Embryonic facial prominence (tissue), 1 donor: ENCODE measurements at regions not wholly inside any gene's neighbourhood (a gene's known extent, or its start where the extent isn't known, plus 50 kb on each side); places are given as distances from the start of the nearest gene placed in this dataset.
"Not testable (repeated sequence)": the region's sequence is repeated elsewhere in the genome, so short reads cannot be mapped to it uniquely, and the experiment has no call there.

Experiments used
- DNase-seq: peaks from one replicate; pipeline ENCODE4 v3.0.0-alpha.2; 2016; ENCODE audit errors: extremely low spot score

DNA sequence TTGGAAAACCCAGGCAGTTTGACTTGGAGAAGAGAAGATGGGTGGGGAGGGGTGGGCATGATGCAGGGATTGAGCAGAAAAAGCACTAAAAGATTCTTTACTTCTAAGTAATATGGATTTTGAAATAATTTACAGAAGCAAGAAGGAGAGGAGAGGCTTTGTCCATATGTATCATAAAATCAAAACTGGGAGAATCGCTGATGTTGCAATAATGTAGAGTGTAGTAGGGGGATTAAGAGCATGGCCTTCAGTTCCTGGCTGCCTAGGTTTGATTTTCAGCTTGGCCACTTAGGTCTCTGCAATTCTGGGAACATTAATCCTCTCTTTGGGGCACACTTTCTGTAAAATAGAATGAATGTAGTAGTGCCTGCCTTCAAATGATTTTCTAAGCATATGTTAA is 1760.4 kb upstream of the CELF4 start:
- DNase-seq = no peak

DNA sequence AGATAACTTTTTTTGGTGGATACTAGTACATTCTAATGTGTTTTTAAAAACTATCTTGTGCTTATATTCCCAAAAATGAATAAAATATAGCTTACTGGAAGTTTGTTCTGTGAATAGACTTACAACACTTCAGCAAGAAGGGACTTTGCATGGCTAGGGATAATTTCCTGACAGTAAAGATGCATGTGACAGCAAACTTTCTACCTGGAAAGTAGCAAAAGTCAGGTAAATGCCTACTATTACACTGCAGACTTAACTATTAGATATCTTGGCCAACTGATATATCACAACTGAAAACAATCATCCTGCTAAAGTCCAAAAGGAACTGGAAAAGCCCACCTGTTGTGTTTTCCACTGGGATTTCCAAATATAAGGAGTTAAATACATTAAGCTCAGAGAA is 1753.5 kb upstream of the CELF4 start:
- DNase-seq = no peak

DNA sequence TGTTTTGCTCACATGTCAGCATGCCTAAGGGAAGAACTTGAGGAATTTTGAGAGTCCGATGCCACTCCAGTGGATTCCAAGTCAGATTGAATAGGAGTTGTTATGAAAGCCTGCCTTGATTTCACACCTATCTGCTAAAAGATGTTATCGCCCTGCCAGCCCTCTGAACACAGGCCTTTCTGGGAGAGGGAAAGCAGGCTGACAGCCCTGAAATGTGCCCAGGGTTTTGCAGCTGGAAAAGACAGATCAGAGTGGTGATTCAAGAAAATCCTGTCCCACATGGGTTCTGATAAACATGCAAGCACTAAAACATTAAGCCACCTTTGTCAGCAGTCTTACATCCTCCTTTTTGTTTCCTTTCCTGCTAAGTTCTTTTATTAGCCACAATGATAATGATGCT is 1752.9 kb upstream of the CELF4 start:
- no peak for DNase-seq

DNA sequence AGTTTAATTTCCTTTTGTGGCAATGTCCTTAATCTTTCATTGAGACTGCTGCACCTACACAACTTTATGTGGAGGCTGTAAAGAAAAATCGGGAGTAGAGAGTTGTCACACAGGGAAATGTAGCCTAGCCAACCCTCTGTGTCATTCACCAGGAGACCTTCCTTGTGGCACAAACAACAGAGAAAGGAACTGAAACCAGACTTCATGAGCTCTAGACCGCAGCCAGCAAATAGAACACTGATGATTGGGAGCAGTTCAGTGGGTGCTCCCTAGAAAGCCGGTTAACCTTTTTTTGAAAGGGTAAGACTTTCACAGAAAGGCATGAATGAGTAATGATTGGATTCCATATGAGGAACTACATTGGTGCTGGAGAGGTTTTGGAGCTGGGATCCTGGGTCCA is 1752.4 kb upstream of the CELF4 start:
- no peak for DNase-seq

DNA sequence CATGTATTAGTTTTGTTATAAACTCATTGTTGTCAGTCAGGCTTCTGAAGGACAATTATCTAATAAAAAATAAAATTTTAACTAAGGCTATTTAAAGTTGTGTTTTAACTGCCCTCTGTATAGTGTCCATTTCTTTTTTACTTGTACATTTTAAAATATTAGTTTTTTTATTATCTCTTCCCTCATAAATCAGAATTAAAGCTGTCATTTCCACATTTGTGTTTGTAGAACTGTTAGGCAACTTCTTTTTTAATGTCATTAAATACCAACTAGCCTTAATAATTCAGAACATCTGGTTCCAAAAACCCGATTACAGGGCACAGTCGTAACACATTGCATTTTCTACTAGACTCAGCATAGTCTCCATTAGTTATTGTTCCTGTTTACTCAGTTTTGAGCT is 1749.0 kb upstream of the CELF4 start:
- no peak for DNase-seq

DNA sequence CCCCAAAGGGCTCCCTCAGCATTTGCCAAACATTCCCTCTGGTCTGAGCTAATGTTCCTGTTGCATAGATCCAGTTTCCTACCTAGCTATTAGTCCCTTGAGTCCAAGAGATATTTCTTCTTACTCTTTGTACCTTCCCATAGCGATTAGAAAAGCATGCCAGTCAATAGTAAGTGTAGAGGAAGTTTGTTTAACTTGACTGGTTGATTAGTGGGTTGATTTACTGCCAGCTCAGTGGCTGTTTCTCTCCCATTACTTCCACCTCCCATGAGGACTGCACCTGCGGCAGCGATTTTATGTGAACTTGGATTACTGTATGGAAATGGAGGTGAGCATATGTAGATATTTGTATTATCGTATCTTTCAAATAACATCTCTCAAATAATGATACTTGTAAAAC is 1748.4 kb upstream of the CELF4 start:
- no peak for DNase-seq

DNA sequence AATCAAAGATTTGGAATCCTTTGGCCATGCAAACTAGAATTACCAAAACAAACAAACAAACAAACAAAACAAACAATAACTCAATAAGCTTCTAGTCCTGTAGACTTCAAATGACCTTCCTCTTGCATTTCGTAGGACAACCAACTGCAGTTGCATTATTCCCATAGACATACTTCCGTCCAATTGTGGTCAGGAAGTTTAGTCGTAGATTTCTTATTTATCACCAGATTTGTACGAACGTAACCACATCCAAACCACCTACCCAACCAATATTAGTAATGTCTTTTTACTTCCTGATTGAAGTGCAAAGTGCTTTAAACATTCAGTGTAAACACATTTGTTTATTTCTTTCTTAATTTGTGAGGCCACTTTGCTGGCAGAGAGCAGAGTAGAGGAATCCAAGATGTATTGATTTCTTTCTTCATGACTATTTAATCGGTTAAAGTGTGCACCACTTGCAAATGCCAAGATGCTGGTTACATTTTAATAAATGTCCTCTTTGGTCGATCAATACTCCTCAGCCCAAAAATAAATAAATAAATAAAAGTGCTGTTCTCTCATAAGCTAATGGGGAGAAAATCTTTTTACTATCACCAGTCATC is 1745.6 kb upstream of the CELF4 start:
- no peak for DNase-seq

DNA sequence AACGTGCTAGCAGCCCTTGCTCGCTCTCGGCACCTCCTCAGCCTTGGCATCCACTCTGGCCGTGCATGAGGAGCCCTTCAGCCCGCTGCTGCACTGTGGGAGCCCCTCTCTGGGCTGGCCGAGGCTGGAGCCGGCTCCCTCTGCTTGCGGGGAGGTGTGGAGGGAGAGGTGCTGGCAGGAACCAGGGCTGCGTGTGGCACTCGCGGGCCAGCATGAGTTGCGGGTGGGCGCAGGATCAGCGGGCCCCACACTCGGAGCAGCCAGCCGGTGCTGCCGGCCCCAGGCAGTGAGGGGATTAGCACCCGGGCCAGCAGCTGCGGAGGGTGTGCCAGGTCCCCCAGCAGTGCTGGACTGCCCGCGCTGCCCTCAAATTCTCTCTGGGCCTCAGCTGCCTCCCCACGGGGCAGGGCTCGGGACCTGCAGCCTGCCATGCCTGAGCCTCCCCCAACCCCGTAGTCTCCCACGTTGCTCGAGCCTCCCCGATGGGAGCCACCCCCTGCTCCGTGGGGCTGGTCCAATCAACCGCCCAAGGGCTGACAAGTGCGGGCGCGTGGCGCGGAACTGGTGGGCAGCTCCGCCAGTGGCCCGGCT is 1743.4 kb upstream of the CELF4 start:
- not testable (repeated sequence) for DNase-seq

DNA sequence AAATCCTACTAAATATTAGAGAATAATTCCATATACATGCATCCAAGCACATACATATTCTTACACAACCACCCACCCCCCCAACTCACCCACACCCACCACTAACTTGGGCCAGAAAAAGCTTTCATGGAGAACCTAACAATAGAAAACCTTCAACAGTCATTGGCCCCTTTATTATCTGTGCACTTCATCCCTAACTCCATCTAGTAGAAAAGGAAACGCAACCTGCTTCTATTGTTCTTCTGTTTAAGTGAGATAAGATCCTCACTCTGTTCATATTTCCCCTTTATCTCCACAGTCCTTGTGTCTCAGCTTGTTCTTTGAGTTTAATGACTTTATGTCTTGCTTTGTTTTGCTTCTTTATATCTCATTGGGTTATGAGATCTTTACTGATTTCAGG is 1740.2 kb upstream of the CELF4 start:
- DNase-seq = no peak

DNA sequence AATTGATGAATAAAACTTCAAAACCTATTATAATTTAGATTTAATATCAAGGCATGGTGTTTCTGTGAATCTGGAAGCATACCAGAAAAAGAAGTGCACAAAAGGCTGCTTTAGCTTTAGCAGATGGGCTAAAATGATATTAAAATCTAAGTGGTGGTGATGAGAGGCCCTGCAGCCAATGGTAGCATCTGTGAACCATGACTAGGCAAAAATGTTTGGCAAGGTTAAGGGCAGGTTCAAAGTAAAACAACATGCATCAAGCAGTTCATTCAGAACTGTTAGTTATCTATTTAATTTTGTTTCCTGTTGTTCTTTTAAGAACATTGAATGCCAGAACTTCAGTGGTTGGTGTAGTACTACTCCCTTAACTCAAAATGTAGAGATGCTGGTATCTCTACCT is 1736.9 kb upstream of the CELF4 start:
- DNase-seq = no peak

DNA sequence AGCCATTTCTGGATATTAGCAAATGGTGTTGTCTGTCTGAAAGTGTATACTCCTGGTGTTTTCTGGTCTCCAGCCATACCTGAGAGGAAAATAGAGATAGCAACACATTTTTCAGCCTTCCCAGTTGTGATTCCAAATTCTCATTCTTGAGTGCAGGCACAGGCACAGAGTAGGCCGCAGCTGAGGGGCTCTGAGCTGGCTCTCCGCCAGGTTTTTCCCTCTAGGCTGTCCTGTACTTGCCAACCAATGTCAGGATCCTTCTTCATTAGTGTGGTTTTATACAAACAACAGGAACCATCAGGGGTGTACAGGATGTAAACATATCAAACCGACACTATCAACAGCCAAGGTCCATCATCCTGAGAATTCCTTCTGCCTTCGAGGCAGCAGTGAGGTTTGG is 1733.6 kb upstream of the CELF4 start:
- no peak for DNase-seq

DNA sequence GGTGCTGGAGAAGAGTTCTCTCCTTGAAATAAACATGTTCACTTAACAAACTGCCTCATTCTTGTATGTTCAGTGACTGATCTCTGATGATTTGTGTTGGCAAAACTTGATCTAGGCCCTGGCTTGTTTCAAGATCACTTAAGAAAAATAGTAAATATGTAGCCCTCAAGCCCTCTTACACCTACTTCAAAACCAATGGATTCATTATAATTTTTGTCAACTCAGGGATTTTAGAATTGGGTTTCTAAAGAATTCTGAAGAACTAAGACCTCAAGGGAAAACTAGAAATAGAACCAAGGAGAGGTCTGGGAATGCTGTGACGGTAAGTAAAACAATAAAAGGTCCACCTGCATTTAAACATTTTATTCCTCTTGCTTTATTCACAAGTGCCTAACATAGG is 1731.6 kb upstream of the CELF4 start:
- no peak for DNase-seq

DNA sequence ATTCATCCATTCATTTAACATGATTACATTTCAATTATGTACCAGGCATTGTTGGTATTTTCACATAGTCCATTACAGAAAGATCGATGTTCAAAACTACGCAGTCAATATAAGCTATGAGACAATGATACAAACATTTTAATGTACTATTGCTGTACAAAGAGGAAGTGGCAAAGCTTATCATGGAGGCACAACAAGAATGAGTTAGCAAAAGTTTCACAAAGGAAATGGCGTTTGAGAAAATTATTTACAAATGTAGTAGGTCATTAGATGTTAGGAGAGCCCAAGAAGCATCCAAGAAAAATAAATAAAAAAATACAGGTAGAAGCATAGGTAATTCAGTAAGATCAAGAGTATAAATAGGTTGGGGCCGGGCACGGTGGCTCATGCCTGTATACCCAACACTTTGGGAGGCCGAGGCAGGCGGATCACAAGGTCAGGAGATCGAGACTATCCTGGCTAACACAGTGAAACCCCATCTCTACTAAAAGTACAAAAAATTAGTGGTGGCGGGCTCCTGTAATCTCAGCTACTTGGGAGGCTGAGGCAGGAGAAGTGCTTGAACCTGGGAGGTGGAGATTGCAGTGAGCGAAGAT is 1730.8 kb upstream of the CELF4 start:
- DNase-seq = no peak

DNA sequence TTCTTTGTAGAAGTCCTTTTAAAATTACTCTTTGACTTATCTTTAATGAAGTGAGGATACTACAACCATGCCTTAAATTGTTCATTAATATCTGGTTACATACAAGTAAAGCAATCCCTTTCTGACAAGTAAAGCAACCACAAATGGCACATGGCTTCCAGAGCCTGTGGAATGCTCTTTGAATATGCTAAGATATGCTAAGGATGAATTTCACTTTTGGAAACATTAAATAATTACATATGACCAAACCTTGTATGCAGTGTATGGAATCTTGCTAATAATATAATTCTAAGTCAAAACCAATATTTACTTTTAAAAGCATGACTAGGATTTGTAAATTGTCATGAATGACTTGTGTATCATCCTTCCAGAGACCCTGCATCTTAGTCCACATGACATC is 1711.2 kb upstream of the CELF4 start:
- no peak for DNase-seq

DNA sequence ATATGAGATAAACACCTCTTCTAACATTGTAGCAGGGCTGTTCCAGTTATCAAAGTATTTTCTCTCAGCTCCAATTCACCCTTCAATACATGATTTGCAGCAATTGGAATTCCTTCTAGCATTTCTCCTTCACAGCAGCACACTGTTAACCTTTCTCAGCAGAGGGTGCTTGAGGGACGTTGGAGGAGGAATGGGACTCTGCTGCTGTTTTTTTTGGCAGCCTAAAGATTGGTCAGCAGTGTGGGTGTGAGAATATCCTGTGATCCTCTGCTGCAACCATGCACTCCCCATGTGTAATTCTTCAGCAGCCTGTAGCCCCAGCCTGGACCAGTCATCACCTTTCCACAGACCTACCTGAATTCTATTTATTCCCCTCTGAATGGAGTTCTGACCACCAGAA is 1708.9 kb upstream of the CELF4 start:
- no peak for DNase-seq

DNA sequence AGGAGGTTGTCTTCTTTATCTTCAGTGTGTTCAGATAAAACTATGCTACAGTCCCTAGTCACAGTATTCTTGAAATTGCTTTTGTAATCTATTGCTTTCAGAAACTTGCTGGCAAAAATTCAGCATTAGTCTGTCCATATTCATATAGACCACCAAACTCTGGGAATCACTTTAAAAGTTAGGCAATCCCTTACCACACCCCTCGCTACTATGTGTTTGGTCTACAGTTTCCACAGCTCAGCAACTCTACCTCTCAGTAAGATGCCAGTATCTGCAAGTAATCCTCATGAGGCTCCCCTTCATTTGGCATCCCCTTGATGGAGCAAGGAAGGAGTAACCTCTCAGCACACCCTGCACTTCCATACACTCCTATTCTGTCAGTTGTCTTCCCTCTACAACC is 1706.6 kb upstream of the CELF4 start:
- no peak for DNase-seq

DNA sequence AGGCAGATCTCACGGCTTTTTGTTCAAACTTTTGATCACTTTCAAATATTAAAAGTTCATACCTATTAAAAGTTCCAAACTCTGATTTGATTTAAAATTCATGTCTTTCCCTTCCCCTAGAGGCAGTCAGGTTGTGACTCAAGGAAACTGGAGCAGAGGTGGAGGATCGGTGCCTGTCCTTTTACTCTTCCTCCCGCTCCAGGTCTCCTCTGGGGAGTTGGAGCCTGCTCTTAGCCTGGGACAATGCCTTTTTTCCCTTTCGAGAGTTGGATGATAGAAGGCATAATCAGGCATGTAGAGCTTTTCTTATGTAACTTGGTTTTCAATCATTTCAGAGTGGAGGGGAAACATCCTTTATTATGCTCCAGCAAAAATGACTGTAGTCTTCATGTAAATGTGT is 1706.1 kb upstream of the CELF4 start:
- no peak for DNase-seq

DNA sequence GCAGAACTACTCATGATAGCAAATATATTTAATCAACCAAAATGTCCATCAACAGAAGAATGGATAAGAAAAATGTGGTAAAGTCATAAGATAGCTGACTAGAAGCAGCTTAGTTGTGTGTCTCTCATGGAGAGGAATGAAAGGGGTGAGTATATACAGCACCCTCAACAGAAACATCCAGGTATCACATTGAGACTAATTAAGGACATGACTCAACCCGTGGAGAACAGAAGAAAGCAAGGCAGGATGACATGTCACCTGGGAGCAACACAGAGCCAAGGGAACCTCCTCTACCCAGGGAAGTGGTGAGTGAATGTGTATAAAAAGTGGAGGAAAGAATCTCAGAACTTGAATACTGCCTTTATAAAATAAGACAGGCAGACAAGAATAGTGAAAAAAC is 1695.0 kb upstream of the CELF4 start:
- no peak for DNase-seq

DNA sequence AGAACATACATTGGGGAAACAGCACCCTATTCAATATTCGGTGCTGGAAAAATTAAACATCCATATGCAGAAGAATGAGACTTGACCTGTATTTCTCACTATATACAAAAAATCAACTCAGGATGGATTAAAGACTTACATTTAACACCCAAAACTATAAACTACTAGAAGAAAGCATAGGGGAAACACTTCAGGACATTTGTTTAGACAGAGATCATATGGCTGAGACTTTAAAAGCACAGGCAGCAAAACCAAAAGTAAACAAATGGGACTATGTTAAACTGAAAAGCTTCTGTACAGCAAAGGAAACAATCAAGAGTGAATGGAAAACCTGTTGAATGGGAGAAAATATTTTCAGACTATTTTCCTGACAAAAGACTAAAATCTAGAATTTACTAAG is 1694.1 kb upstream of the CELF4 start:
- DNase-seq = no peak

DNA sequence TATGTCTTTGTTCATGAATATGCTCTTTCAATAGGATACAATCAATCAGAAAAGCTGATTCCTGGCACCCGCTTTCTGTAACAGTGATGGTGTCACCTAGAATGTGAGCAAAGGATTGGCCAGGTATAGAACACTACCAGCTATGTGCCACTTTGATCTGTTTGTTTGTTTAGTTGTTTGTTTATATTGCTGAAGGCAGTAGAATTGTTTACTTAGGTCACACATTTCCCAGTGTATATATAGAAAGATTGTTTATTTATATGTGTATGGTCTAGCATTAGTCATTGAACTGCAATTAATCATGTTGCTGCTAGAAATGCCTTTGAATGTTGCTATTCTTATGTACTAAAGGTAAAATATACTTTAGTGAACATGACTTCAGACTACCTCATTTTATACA is 1678.6 kb upstream of the CELF4 start:
- no peak for DNase-seq

DNA sequence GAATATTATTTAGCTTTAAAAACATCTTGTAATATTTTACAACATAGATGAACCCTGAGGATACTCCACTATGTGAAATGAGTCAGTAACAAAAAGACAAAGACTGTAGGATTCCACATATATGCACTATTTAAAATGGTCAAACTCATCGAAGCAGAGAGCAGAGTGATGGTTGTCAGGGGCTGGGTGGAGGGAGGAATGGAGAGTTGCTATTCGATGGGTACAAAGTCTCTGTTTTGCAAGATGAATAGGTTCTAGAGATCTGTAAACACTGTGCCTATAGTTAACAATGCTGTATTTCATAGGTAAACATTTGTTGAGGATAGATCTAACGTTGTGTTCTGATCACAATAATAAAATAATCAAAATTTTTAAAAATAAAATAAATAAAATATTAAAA is 1675.9 kb upstream of the CELF4 start:
- DNase-seq = no peak

DNA sequence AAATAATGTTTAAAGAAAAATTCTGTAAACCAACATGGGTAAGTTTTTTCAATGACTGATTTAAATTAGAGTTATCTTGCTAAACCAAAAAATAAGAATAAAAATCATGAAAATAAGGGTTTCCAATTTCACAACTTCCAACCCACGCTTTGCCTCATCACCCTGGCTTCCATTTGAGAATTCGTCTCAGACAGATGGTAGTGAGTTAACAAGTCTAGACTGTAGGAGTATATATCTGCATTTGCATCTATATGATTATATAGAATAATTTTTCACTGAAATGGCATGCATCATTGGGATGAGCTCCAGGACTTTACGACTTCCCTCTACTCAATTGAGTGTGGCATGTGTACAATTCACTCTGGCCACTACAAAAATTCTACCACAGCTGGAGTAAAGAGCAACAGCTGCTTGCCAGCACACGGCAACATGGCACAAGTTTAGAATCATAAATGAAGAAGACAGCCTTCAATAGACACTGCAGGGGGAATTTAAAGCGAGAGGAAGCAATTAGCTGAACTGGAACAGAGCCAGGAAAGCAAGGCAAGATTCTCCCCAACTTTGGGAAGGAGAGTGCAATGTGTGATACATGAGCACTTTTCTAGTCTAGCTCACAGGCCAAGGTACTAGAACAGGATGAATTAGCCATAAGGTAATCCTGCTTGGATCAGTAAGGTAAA is 1673.5 kb upstream of the CELF4 start:
- DNase-seq = no peak

DNA sequence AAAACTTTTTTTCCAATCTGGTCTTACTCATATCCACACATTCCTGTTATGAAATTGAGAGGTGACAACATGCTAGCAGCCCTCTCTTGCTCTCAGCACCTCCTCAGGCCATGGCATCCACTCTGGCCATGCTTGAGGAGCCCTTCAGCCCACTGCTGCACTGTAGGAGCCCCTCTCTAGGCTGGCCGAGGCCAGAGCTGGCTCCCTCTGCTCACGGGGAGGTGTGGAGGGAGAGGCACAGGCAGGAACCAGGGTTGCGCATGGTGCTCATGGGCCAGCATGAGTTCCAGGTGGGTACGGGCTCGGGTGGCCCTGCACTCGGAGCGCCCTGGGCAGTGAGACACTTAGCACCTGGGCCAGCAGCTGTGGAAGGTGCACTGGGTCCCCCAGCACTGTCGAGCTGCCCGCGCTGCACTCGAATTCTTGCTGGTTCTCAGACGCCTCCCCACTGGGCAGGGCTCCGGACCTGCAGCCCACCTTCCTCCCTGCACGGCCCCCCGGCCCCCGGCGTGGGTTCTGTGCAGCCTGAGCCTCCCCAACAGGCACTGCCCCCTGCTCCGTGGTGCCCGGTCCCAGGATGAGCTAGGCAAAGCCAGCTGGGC is 1669.6 kb upstream of the CELF4 start:
- DNase-seq = no peak
